ENCODE measurements at regions not wholly inside any gene's neighbourhood (a gene's known extent, or its start where the extent isn't known, plus 50 kb on each side); places are given as distances from the start of the nearest gene placed in this dataset.

DNA sequence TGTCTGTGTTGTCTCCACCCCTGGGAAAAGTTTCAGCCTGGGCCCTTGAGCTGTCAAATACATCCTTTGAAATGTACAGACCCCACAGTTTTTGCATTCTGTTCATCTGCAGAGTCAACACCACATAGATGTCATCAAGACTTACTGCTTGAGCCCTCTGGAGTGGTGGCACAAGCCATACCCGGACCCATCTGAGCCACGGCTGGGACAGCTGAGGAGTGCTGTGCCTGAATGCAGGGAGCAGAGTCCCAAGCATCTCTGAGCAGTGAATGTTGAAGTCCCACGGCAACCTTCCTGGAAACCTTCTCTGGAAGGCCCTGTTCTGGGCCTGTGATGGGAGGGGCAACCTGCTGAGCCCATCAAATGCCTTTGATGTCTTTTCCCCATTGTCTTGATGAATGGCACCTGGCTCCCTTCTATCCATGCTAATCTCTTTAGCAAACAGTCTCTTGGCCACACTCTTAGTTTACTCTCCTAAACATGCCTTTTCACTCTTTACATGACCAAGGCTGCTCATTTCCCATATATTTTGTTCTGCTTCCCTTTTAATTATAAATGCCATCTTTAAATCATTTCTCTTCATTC is 92.5 kb downstream of the ATPSCKMT start:
- TF ChIP-seq, protein P1, sequence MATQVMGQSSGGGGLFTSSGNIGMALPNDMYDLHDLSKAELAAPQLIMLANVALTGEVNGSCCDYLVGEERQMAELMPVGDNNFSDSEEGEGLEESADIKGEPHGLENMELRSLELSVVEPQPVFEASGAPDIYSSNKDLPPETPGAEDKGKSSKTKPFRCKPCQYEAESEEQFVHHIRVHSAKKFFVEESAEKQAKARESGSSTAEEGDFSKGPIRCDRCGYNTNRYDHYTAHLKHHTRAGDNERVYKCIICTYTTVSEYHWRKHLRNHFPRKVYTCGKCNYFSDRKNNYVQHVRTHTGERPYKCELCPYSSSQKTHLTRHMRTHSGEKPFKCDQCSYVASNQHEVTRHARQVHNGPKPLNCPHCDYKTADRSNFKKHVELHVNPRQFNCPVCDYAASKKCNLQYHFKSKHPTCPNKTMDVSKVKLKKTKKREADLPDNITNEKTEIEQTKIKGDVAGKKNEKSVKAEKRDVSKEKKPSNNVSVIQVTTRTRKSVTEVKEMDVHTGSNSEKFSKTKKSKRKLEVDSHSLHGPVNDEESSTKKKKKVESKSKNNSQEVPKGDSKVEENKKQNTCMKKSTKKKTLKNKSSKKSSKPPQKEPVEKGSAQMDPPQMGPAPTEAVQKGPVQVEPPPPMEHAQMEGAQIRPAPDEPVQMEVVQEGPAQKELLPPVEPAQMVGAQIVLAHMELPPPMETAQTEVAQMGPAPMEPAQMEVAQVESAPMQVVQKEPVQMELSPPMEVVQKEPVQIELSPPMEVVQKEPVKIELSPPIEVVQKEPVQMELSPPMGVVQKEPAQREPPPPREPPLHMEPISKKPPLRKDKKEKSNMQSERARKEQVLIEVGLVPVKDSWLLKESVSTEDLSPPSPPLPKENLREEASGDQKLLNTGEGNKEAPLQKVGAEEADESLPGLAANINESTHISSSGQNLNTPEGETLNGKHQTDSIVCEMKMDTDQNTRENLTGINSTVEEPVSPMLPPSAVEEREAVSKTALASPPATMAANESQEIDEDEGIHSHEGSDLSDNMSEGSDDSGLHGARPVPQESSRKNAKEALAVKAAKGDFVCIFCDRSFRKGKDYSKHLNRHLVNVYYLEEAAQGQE (tag by site-specific recombination; IDR thresholded peaks at IDR 0.05) = no peak
- TF ChIP-seq KLF10 (tag by site-specific recombination; IDR thresholded peaks at IDR 0.05) (no peak), ZNF121 (tag by site-specific recombination; IDR thresholded peaks at IDR 0.05) (no peak)

Data from HEK293 (cell line).